22Rv1 (cell line): ENCODE measurements at regions not wholly inside any gene's neighbourhood (a gene's known extent, or its start where the extent isn't known, plus 50 kb on each side); places are given as distances from the start of the nearest gene placed in this dataset.

Experiments used
- CTCF ChIP-seq: fragments of 450-650 bp; IDR thresholded peaks from 2 replicates; pipeline ENCODE4 v1.5.1; 2017; ENCODE audit warnings: mild to moderate bottlenecking
- ZFX ChIP-seq: fragments of 450-650 bp; IDR thresholded peaks from 2 replicates; pipeline ENCODE4 v1.6.1; 2017; ENCODE audit warnings: antibody characterized with exemption, borderline replicate concordance

- TF ChIP-seq CTCF, result no peak
- TF ChIP-seq ZFX, result no peak
Measured at GRCh38 chr1:30535595-30536325, 187.6 kb downstream of the MATN1 start.
